Pancreas (tissue), 10 donors: ENCODE measurements at regions not wholly inside any gene's neighbourhood (a gene's known extent, or its start where the extent isn't known, plus 50 kb on each side); places are given as distances from the start of the nearest gene placed in this dataset.

Experiments
- ATAC-seq, 4 donors: fragments of 200-7000 bp; cut with Tn5 transposase; one replicate each; pipeline versions ENCODE4 v1.8.0 to v1.9.1; 2020; ENCODE audit warnings: mild to moderate bottlenecking in 4 of 4, moderate library complexity in 4 of 4
- DNase-seq, 6 donors: peaks; one replicate each; pipeline ENCODE4 v3.0.0-alpha.2; 2020
- FAIRE-seq: peaks from 2 replicates; lab custom pipeline; 2012; peaks lifted over from hg19 to GRCh38; lab: Jason Lieb, UNC
- H3K27ac ChIP-seq, 4 donors: fragments of 200-600 bp; sonication (generic); 1 replicate in 3 of 4; 2 replicates in 1 of 4; pipeline versions ENCODE4 v1.5.0 to v1.8.0; 2020
- H3K27me3 ChIP-seq, 4 donors: fragments of 200-600 bp; one replicate each; pipeline ENCODE4 v1.8.0; 2021
- H3K36me3 ChIP-seq, 3 donors: fragments of 200-600 bp; sonication (generic) in 1 of 3; one replicate each; pipeline versions ENCODE4 v1.5.0 to v1.8.0; 2020 to 2021
- H3K4me1 ChIP-seq, 3 donors: fragments of 200-600 bp; one replicate each; pipeline ENCODE4 v1.8.0; 2021
- H3K4me3 ChIP-seq, 4 donors: fragments of 200-600 bp; sonication (generic) in 2 of 4; one replicate each; pipeline versions ENCODE4 v1.5.0 to v1.8.0; 2020 to 2021
- H3K9me3 ChIP-seq, 4 donors: fragments of 200-600 bp; one replicate each; pipeline ENCODE4 v1.8.0; 2021
- CTCF ChIP-seq, 4 donors: fragments of 200-600 bp; sonication (generic) in 3 of 4; IDR thresholded peaks; one replicate each; pipeline versions ENCODE4 v1.5.0 to v1.8.0; 2021; ENCODE audit warnings: antibody characterized with exemption in 4 of 4
- WGBS, 2 donors: extraction: QIAGEN DNeasy Blood & Tissue Kit; methylation state at CpG; one replicate each; pipeline ENCODE4 v1.1.7; 2013; 5-methylcytosine and 5-hydroxymethylcytosine counted together
- intact Hi-C, 3 donors: fragments of 100-400 bp; cut with DNase I; formaldehyde crosslinking; loops; one replicate each; pipeline versions ENCODE4 v1.11.1 to v1.14.2; 2022
- donor health status: healthy with polysubstance abuse.
- donor health status: DM: no; HTN: no; CAD: no; lungs with moderate emphysema.
- donor health status: DM: no; HTN: no; CAD: no.
- donor health status: control.
- donor health status: control.
- donor health status: Bipolar disorder and iron deficiency.
- donor health status: DM: yes; HTN: yes; CAD: no.
- donor health status: DM: no; HTN: no; CAD: no.
- donor health status: DM: no; HTN: no; CAD: no.
- donor health status: DM: yes; HTN: yes; CAD: no.

DNA sequence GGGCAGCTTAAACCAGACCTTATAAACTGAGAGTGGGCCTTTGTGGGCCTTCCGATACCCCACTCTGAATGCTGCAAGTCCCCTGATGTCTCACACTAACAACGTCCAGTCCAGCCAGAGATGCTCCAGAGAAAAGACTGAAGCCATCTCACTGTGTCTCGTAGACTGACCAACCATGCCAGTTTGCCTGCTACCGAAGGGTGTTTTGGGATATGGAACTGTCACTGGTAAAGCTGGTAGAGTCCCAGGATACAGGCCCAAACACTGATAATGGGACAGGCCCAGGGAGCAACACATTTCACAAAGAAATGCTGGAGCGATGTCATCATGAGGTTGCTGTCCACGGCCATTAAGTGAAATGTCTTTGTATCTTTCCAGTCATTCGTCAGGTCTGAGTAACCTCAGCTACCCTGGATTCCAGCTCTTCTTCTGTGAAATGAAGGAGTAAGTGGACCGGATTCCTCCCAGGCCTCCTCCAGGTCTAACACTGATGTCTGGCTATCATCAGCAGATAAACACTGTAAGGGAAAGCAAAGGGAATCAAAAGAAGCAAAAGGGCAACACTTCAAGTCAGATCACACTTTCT is 81.6 kb downstream of the SLC5A7 start:
- H3K27ac ChIP-seq, result no peak overlapping the region
- no peaks in the 10 kb centered on the region for H3K27me3 ChIP-seq
- intact Hi-C loops, result no loop called here
- no peak for DNase-seq
- H3K9me3 ChIP-seq, result no peaks in the 10 kb centered on the region
- no peaks in the 10 kb centered on the region for H3K36me3 ChIP-seq
- no peak for FAIRE-seq
- ATAC-seq, result no peak
- H3K4me1 ChIP-seq, result no peaks in the 10 kb centered on the region
- no peak for TF ChIP-seq CTCF (IDR thresholded peaks at IDR 0.05)
- WGBS, 2 donors, result 63 to 69% methylated on average over 8 of the region's 8 CpGs
- no peak overlapping the region for H3K4me3 ChIP-seq

- WGBS, 2 donors, result 60 to 74% methylated on average over 8 of the region's 8 CpGs
- FAIRE-seq, result no peak
- Histone ChIP-seq H3K4me3 (no peak overlapping the region), H3K27ac (no peak overlapping the region), H3K4me1 (no peaks in the 10 kb centered on the region), H3K9me3 (no peaks in the 10 kb centered on the region), H3K36me3 (no peaks in the 10 kb centered on the region), H3K27me3 (no peaks in the 10 kb centered on the region)
- no peak for DNase-seq
- TF ChIP-seq CTCF (IDR thresholded peaks at IDR 0.05), result no peak
- no peak for ATAC-seq
- intact Hi-C loops, result no loop called here
Measured at GRCh38 chr2:108069515-108070310, 83.4 kb downstream of the SLC5A7 start.

DNA sequence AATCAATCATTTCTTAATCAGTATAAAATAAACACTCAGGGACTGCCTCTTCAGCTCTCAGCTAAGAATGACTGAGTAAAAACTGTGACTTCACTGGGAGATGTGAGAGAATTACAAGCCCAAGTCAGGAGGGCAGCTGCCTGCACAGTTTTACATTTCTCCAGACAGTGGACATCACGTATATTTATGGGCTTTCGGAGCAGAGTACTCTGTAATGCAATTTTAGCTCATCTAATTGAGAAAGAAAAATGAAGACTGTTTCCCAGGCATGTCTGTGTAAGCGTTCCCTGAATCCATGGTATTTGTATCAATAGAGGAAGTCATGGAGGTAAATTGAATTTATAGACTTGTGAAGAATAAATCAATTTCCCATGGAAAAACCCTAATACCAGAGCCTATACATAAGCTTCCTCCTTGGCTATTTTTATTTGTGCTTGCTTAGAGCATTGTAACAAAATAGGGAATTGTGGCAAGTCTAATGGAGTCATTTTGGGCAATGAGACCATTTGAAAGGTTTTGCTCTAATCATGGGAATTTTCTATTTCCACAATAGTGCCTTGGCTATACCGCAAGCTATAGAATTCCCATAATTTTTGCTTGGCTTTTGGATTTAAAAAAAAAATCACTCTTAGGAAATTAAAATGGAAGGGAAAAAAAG is 87.2 kb downstream of the SLC5A7 start:
- Histone ChIP-seq H3K4me3 (no peak overlapping the region), H3K9me3 (no peaks in the 10 kb centered on the region), H3K36me3 (no peaks in the 10 kb centered on the region), H3K4me1 (no peaks in the 10 kb centered on the region), H3K27ac (no peak overlapping the region), H3K27me3 (no peaks in the 10 kb centered on the region)
- FAIRE-seq, result no peak
- ATAC-seq, result no peak
- intact Hi-C loops, result no loop called here
- WGBS, 2 donors, result 63 to 77% methylated on average over 4 of the region's 4 CpGs
- no peak for DNase-seq
- no peak for TF ChIP-seq CTCF (IDR thresholded peaks at IDR 0.05)

DNA sequence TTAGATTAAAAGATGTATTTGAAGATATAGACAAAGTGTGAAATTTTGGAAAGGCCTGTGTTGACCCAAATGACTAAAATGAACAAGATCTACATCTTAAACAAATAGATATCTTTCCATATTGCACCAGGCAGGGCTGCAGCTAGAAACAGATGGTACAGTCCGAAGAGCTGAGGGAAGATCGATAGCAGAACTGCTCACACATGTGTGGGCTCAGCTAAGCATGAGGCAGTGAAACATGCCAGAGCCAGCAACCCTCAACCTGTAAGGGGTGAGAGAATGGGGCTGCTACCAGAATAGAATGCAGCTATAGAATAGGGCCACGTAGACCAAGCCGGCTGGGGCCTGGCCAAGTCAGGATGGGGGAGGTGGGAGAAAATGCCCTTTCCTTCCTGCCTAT is 87.8 kb downstream of the SLC5A7 start:
- FAIRE-seq, result no peak
- no peak for ATAC-seq
- H3K4me1 ChIP-seq, result no peaks in the 10 kb centered on the region
- no peak for DNase-seq
- no peak overlapping the region for H3K4me3 ChIP-seq
- H3K9me3 ChIP-seq, result no peaks in the 10 kb centered on the region
- no peak for TF ChIP-seq CTCF (IDR thresholded peaks at IDR 0.05)
- no peaks in the 10 kb centered on the region for H3K36me3 ChIP-seq
- H3K27ac ChIP-seq, result no peak overlapping the region
- WGBS, 2 donors, result 71 to 79% methylated on average over 4 of the region's 4 CpGs
- intact Hi-C loops, result no loop called here
- H3K27me3 ChIP-seq, result no peaks in the 10 kb centered on the region
